HEK293 (cell line): ENCODE measurements at regions not wholly inside any gene's neighbourhood (a gene's known extent, or its start where the extent isn't known, plus 50 kb on each side); places are given as distances from the start of the nearest gene placed in this dataset.

ENCODE experiments used
- CTCF ChIA-PET: fragments of 350-600 bp; formaldehyde crosslinking; extraction: SDS; loops from one replicate; lab custom pipeline; 2021; ENCODE audit warnings: antibody characterized with exemption; lab: Yijun Ruan, JAX
- POLR2A ChIA-PET: fragments of 300-600 bp; formaldehyde crosslinking; extraction: SDS; loops from one replicate; lab custom pipeline; 2020; ENCODE audit warnings: antibody characterized with exemption, inconsistent platforms; lab: Yijun Ruan, JAX
- H3K27ac ChIP-seq: fragments of 200-500 bp; sonication (Bioruptor generic); 2 replicates; pipeline ENCODE4 v1.5.1; 2014; ENCODE audit warnings: low read depth, low read length, control low read depth, inconsistent platforms; ENCODE audit errors: extremely low read depth
- H3K36me3 ChIP-seq, 2 experiments: fragments of 200-500 bp in 1 of 2; sonication (Bioruptor generic) in 1 of 2; 1 replicate in 1 of 2; 2 replicates in 1 of 2; pipeline ENCODE4 v1.5.1; 2014 to 2017; ENCODE audit warnings: inconsistent platforms in 2 of 2, low read length in 2 of 2; ENCODE audit not compliant: control insufficient read depth in 2 of 2, insufficient read depth in 1 of 2
- H3K4me1 ChIP-seq: fragments of 200-500 bp; sonication (Bioruptor generic); 2 replicates; pipeline ENCODE4 v1.5.1; 2014; ENCODE audit warnings: mild to moderate bottlenecking, low read length, inconsistent platforms; ENCODE audit not compliant: control insufficient read depth, insufficient read depth
- H3K4me3 ChIP-seq: 2 replicates; pipeline ENCODE4 v1.5.1; 2011; ENCODE audit warnings: low read depth, mild to moderate bottlenecking, control low read depth, low read length, moderate library complexity
- H3K9me3 ChIP-seq: fragments of 200-500 bp; sonication (Bioruptor generic); 2 replicates; pipeline ENCODE4 v1.5.1; 2014; ENCODE audit warnings: low read depth, low read length, inconsistent platforms; ENCODE audit not compliant: control insufficient read depth, insufficient read depth
- ELK4 ChIP-seq: IDR thresholded peaks from 2 replicates; pipeline ENCODE4 v1.6.1; 2011; ENCODE audit warnings: mild to moderate bottlenecking, low read depth, low read length, borderline replicate concordance
- FEZF1 ChIP-seq: fragments of 450-650 bp; formaldehyde crosslinking; IDR thresholded peaks from 2 replicates; pipeline ENCODE4 v1.5.1; 2016; ENCODE audit warnings: missing biosample characterization, missing genetic modification characterization
- HOXA7 ChIP-seq: sonication (generic); formaldehyde crosslinking; IDR thresholded peaks from 2 replicates; pipeline ENCODE4 v1.8.1; 2022; ENCODE audit warnings: missing genetic modification reagents, borderline replicate concordance
- MZF1 ChIP-seq: fragments of 450-650 bp; formaldehyde crosslinking; IDR thresholded peaks from 2 replicates; pipeline ENCODE4 v1.5.1; 2017; ENCODE audit warnings: missing biosample characterization, missing genetic modification characterization, borderline replicate concordance
- PRDM6 ChIP-seq: fragments of 450-650 bp; formaldehyde crosslinking; IDR thresholded peaks from 2 replicates; pipeline ENCODE4 v1.5.1; 2017; ENCODE audit warnings: missing biosample characterization, missing genetic modification characterization
- SALL2 ChIP-seq: fragments of 450-650 bp; formaldehyde crosslinking; IDR thresholded peaks from 2 replicates; pipeline ENCODE4 v1.5.0; 2017; ENCODE audit warnings: missing biosample characterization, mild to moderate bottlenecking, missing genetic modification characterization, borderline replicate concordance
- ZBTB49 ChIP-seq: fragments of 450-650 bp; formaldehyde crosslinking; IDR thresholded peaks from 2 replicates; pipeline ENCODE4 v1.5.1; 2016; ENCODE audit warnings: missing biosample characterization, missing genetic modification characterization, low read depth
- ZBTB7A ChIP-seq: fragments of 450-650 bp; formaldehyde crosslinking; IDR thresholded peaks from 2 replicates; pipeline ENCODE4 v1.5.1; 2016; ENCODE audit warnings: low read depth, missing biosample characterization, missing genetic modification characterization
- ZFP41 ChIP-seq: fragments of 450-650 bp; formaldehyde crosslinking; IDR thresholded peaks from 2 replicates; pipeline ENCODE4 v1.5.1; 2016; ENCODE audit warnings: missing biosample characterization, missing genetic modification characterization, borderline replicate concordance
- ZNF24 ChIP-seq: fragments of 450-650 bp; formaldehyde crosslinking; IDR thresholded peaks from 2 replicates; pipeline ENCODE4 v1.5.1; 2016; ENCODE audit warnings: missing biosample characterization, missing genetic modification characterization
- ZNF366 ChIP-seq: fragments of 450-650 bp; formaldehyde crosslinking; conservative IDR thresholded peaks from 2 replicates; pipeline ENCODE4 v1.5.1; 2016; ENCODE audit warnings: missing biosample characterization, missing genetic modification characterization
- ZNF416 ChIP-seq: fragments of 450-650 bp; formaldehyde crosslinking; IDR thresholded peaks from 2 replicates; pipeline ENCODE4 v1.5.1; 2016; ENCODE audit warnings: missing biosample characterization, missing genetic modification characterization
- ZNF426 ChIP-seq: fragments of 450-650 bp; formaldehyde crosslinking; IDR thresholded peaks from 2 replicates; pipeline ENCODE4 v1.5.1; 2017; ENCODE audit warnings: missing biosample characterization, missing genetic modification characterization, mild to moderate bottlenecking, inconsistent platforms, moderate library complexity
- ZNF48 ChIP-seq: fragments of 450-650 bp; formaldehyde crosslinking; IDR thresholded peaks from 2 replicates; pipeline ENCODE4 v1.5.1; 2016; ENCODE audit warnings: missing biosample characterization, missing genetic modification characterization
- ZNF514 ChIP-seq: fragments of 450-650 bp; formaldehyde crosslinking; IDR thresholded peaks from 2 replicates; pipeline ENCODE4 v1.5.1; 2016; ENCODE audit warnings: missing biosample characterization, missing genetic modification characterization
- ZNF558 ChIP-seq: fragments of 450-650 bp; formaldehyde crosslinking; IDR thresholded peaks from 2 replicates; pipeline ENCODE4 v1.5.1; 2016; ENCODE audit warnings: missing biosample characterization, missing genetic modification characterization
- ZNF596 ChIP-seq: fragments of 450-650 bp; IDR thresholded peaks from 2 replicates; pipeline ENCODE4 v1.5.0; 2018; ENCODE audit warnings: missing biosample characterization, mild to moderate bottlenecking, missing genetic modification characterization, moderate library complexity
- ZNF658 ChIP-seq: fragments of 450-650 bp; formaldehyde crosslinking; IDR thresholded peaks from 2 replicates; pipeline ENCODE4; 2016; ENCODE audit warnings: missing biosample characterization, missing genetic modification characterization
- ZNF677 ChIP-seq: fragments of 450-650 bp; IDR thresholded peaks from 2 replicates; pipeline ENCODE4 v1.5.0; 2018; ENCODE audit warnings: missing biosample characterization, mild to moderate bottlenecking, missing genetic modification characterization, moderate library complexity
- ZNF692 ChIP-seq: fragments of 450-650 bp; formaldehyde crosslinking; IDR thresholded peaks from 2 replicates; pipeline ENCODE4 v1.5.1; 2016; ENCODE audit warnings: missing biosample characterization, missing genetic modification characterization
- ZNF704 ChIP-seq: fragments of 450-650 bp; formaldehyde crosslinking; IDR thresholded peaks from 2 replicates; pipeline ENCODE4 v1.5.1; 2016; ENCODE audit warnings: missing biosample characterization, missing genetic modification characterization
- ZNF791 ChIP-seq: fragments of 450-650 bp; formaldehyde crosslinking; IDR thresholded peaks from 2 replicates; pipeline ENCODE4 v1.5.1; 2016; ENCODE audit warnings: missing biosample characterization, missing genetic modification characterization

- TF ChIP-seq ZFP41 (tag by site-specific recombination) (no peak), FEZF1 (tag by site-specific recombination) (no peak), ZNF596 (tag by site-specific recombination) (no peak), ZNF416 (no peak), ZNF658 (tag by site-specific recombination) (no peak), ELK4 (no peak), SALL2 (no peak)
- Histone ChIP-seq H3K36me3 (no peaks in the 10 kb centered on the region), H3K4me3 (no peak overlapping the region), H3K4me1 (no peaks in the 10 kb centered on the region), H3K27ac (no peak overlapping the region), H3K9me3 (no peaks in the 10 kb centered on the region)
- ChIA-PET POLR2A (no interaction called here), CTCF (no interaction called here)
Observed at GRCh38 chr11:23953951-23954710, 542.7 kb upstream of the LUZP2 start.

- no peak overlapping the region for H3K27ac ChIP-seq
- no peak overlapping the region for H3K4me3 ChIP-seq
- no peaks in the 10 kb centered on the region for H3K9me3 ChIP-seq
- TF ChIP-seq ZNF514 (tag by site-specific recombination), result no peak
- no peaks in the 10 kb centered on the region for H3K4me1 ChIP-seq
- H3K36me3 ChIP-seq, result no peaks in the 10 kb centered on the region
- ChIA-PET CTCF (no interaction called here), POLR2A (no interaction called here)
Observed at GRCh38 chr11:23954730-23955129, 542.1 kb upstream of the LUZP2 start.

GRCh38 chr11:23956586-23956985 is 540.3 kb upstream of the LUZP2 start:
- Histone ChIP-seq H3K4me1 (no peaks in the 10 kb centered on the region), H3K36me3 (no peaks in the 10 kb centered on the region), H3K9me3 (no peaks in the 10 kb centered on the region), H3K4me3 (no peak overlapping the region), H3K27ac (no peak overlapping the region)
- CTCF ChIA-PET, result no interaction called here
- POLR2A ChIA-PET, result no interaction called here
- no peak for TF ChIP-seq ZNF677 (tag by site-specific recombination)
- no peak for TF ChIP-seq MZF1 (tag by site-specific recombination)
- TF ChIP-seq ZNF48 (tag by site-specific recombination), result no peak
- TF ChIP-seq ZBTB7A, result no peak
- no peak for TF ChIP-seq ZNF558 (tag by site-specific recombination)
- no peak for TF ChIP-seq ZNF692
- TF ChIP-seq ZNF426 (tag by site-specific recombination), result no peak
- no peak for TF ChIP-seq HOXA7 (CRISPR knock-in tag)
- no peak for TF ChIP-seq ZNF366 (tag by site-specific recombination)
- no peak for TF ChIP-seq ZNF24
- TF ChIP-seq PRDM6 (tag by site-specific recombination), result no peak
- TF ChIP-seq ZNF514 (tag by site-specific recombination), result no peak
- TF ChIP-seq ZNF704 (tag by site-specific recombination), result no peak
- no peak for TF ChIP-seq ZNF791 (tag by site-specific recombination)
- TF ChIP-seq ZBTB49 (tag by site-specific recombination), result no peak
